Neural progenitor cell (in vitro differentiated cells): ENCODE measurements at regions not wholly inside any gene's neighbourhood (a gene's known extent, or its start where the extent isn't known, plus 50 kb on each side); places are given as distances from the start of the nearest gene placed in this dataset.
A peak's percentile ranks its signal among the peaks of the same experiment; 100 is the strongest.

ENCODE experiments used
- DNase-seq: peaks from one replicate; pipeline ENCODE4 v3.0.0-alpha.2; 2016; ENCODE audit warnings: low spot score
- H2AFZ ChIP-seq: fragments of 200-600 bp; sonication (generic); replicated peaks from 2 replicates; pipeline ENCODE4 v1.6.1; 2016; ENCODE audit warnings: antibody characterized with exemption
- H3F3A ChIP-seq: fragments of 200-600 bp; sonication (generic); 2 replicates; pipeline ENCODE4 v1.6.1; 2016; ENCODE audit warnings: antibody characterized with exemption, low read depth
- H3K27ac ChIP-seq: fragments of 200-600 bp; sonication (generic); 2 replicates; pipeline ENCODE4 v1.5.1; 2016; ENCODE audit warnings: mild to moderate bottlenecking
- H3K27me3 ChIP-seq: fragments of 200-600 bp; sonication (generic); 2 replicates; pipeline ENCODE4 v1.6.1; 2016; ENCODE audit warnings: mild to moderate bottlenecking, moderate library complexity
- H3K36me3 ChIP-seq: fragments of 200-600 bp; sonication (generic); 2 replicates; pipeline ENCODE4 v1.5.1; 2016
- H3K4me1 ChIP-seq: fragments of 200-600 bp; sonication (generic); 2 replicates; pipeline ENCODE4 v1.6.1; 2016; ENCODE audit warnings: mixed run types
- H3K4me2 ChIP-seq: fragments of 200-600 bp; sonication (generic); 2 replicates; pipeline ENCODE4 v1.6.1; 2016
- H3K4me3 ChIP-seq: fragments of 200-600 bp; sonication (generic); 2 replicates; pipeline ENCODE4 v1.5.1; 2016
- H3K79me2 ChIP-seq: fragments of 200-600 bp; sonication (generic); 2 replicates; pipeline ENCODE4 v1.6.1; 2016; ENCODE audit warnings: low read depth
- H3K9ac ChIP-seq: fragments of 200-600 bp; sonication (generic); 2 replicates; pipeline ENCODE4 v1.6.1; 2016
- H3K9me3 ChIP-seq: fragments of 200-600 bp; sonication (generic); 2 replicates; pipeline ENCODE4 v1.5.1; 2016; ENCODE audit warnings: low read depth
- H4K20me1 ChIP-seq: fragments of 200-600 bp; sonication (generic); 2 replicates; pipeline ENCODE4 v1.6.1; 2016; ENCODE audit warnings: low read depth
- H3K27ac Mint-ChIP-seq: 3 replicates; pipeline ENCODE4 v1.8.0; 2021; ENCODE audit warnings: mixed read lengths
- H3K27me3 Mint-ChIP-seq: 2 replicates; pipeline ENCODE4 v1.8.0; 2022; ENCODE audit warnings: low read depth, mild to moderate bottlenecking, inconsistent platforms, moderate library complexity, mixed read lengths; ENCODE audit not compliant: insufficient read depth
- H3K36me3 Mint-ChIP-seq: 3 replicates; pipeline ENCODE4 v1.8.0; 2021; ENCODE audit warnings: mixed read lengths
- H3K4me1 Mint-ChIP-seq: 3 replicates; pipeline ENCODE4 v1.8.0; 2021; ENCODE audit warnings: mixed read lengths
- H3K4me3 Mint-ChIP-seq: 3 replicates; pipeline ENCODE4 v1.8.0; 2021; ENCODE audit warnings: mild to moderate bottlenecking, moderate library complexity, mixed read lengths
- H3K9me3 Mint-ChIP-seq: 3 replicates; pipeline ENCODE4 v1.8.0; 2020; ENCODE audit warnings: mixed read lengths
- EZH2 ChIP-seq: fragments of 200-600 bp; sonication (generic); IDR thresholded peaks from 2 replicates; pipeline ENCODE4 v1.6.1; 2017; ENCODE audit warnings: antibody characterized with exemption, mild to moderate bottlenecking, moderate library complexity
- EZH2phosphoT487 ChIP-seq: fragments of 200-600 bp; sonication (generic); IDR thresholded peaks from 2 replicates; pipeline ENCODE4 v1.6.1; 2017; ENCODE audit warnings: antibody characterized with exemption
- TF ChIP-seq, protein P1 (sequence below): fragments of 200-600 bp; sonication (generic); IDR thresholded peaks from 2 replicates; pipeline ENCODE4 v1.5.1; 2017; ENCODE audit warnings: antibody characterized with exemption, mild to moderate bottlenecking

DNA sequence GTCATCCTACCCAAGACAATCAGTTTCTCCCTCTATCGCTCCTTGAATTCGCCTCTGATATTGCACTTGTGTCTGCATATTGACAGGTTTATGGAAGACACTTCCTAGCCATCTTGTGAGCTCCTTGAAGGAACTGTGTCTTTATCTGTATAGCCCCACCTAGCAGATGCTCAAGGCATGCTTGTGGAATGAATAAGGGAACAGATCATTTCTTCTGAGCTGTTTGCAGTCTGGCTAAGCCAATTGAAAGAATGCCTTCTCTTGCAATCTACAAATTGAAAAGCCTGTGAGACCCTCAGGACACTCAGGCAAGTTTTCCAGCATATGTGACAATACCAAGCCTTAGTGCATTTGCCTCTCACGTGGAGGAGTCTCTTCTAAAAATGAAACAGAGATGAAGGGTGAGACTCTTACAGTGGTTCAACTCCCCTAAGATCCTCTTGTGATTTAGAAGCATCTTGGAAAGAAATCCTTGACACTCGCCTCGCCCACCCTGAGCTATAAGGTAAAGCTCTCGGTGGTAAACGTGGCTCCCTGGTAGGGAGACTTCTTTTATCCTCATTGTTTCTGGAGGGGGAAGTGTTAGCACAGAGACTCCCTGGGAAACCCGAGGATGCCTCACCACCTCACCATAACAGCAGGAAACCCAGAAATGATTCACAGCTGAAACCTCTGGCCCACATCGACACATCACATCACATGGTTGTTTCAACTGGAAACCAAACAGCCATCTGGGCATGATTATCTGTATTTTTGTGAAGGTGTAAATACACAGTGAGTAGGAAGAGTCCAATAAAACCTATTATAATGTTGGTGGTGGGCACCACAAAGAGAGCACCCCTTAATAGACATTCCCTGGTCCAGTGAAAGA lies 112.3 kb upstream of the BCL2L14 start:
- no peaks in the 10 kb centered on the region for H3K9me3 ChIP-seq
- H3F3A ChIP-seq: no peaks in the 10 kb centered on the region
- no peak overlapping the region for H3K9ac ChIP-seq
- Mint-ChIP-seq H3K4me3 (no peak overlapping the region), H3K27ac (no peak overlapping the region), H3K27me3 (peaks cover 3% of the 10 kb centered on the region), H3K4me1 (peaks cover 19% of the 10 kb centered on the region), H3K9me3 (peaks cover 2% of the 10 kb centered on the region), H3K36me3 (no peaks in the 10 kb centered on the region)
- no peak overlapping the region for H3K4me2 ChIP-seq
- H3K36me3 ChIP-seq: no peaks in the 10 kb centered on the region
- H3K79me2 ChIP-seq: no peaks in the 10 kb centered on the region
- H3K4me1 ChIP-seq: peaks cover 6% of the 10 kb centered on the region
- no peak for DNase-seq
- peak overlapping the region; percentile 15 for H2AFZ ChIP-seq
- no peaks in the 10 kb centered on the region for H4K20me1 ChIP-seq
- no peak overlapping the region for H3K27ac ChIP-seq
- TF ChIP-seq, protein P1, sequence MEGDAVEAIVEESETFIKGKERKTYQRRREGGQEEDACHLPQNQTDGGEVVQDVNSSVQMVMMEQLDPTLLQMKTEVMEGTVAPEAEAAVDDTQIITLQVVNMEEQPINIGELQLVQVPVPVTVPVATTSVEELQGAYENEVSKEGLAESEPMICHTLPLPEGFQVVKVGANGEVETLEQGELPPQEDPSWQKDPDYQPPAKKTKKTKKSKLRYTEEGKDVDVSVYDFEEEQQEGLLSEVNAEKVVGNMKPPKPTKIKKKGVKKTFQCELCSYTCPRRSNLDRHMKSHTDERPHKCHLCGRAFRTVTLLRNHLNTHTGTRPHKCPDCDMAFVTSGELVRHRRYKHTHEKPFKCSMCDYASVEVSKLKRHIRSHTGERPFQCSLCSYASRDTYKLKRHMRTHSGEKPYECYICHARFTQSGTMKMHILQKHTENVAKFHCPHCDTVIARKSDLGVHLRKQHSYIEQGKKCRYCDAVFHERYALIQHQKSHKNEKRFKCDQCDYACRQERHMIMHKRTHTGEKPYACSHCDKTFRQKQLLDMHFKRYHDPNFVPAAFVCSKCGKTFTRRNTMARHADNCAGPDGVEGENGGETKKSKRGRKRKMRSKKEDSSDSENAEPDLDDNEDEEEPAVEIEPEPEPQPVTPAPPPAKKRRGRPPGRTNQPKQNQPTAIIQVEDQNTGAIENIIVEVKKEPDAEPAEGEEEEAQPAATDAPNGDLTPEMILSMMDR: no peak
- no peak for TF ChIP-seq EZH2
- TF ChIP-seq EZH2phosphoT487: no peak
- no peak overlapping the region for H3K4me3 ChIP-seq
- H3K27me3 ChIP-seq: no peaks in the 10 kb centered on the region

DNA sequence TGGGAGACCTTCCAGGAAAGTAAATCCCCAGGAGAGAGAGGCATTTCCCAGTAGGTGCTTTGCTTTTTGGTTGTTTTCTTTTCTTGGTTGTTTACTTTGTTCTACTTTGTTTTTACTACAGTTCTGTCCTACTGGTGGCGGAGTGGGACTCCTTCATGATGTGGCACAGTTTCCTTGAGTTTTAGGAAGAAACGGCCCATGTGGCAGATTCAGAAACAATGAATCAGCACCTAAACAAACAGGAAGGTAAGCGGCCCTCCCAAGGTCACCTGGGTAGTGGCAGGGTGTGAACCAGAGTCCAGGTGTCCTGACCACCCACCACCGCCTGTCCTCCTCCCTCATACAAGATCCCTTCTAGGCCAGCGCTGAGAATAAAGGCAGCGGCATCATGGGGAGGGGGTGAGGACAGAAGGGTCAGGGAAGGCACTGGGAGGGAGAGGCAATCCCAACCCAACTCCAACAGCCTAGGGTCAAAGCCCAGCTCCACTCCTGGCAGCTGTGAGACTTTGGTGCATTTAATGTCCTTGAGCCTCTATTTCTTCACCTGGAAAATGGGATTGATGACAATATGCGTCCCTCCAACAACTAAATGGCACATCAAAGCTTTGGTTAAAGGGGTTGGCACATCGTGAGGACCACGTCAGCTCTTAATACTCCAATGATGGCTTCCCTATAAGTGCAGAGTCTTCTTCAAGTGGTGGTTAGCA lies 111.5 kb upstream of the BCL2L14 start:
- no peak for DNase-seq
- no peaks in the 10 kb centered on the region for H3K36me3 Mint-ChIP-seq
- H4K20me1 ChIP-seq: no peaks in the 10 kb centered on the region
- no peaks in the 10 kb centered on the region for H3K9me3 ChIP-seq
- H3K27me3 Mint-ChIP-seq: peaks cover 3% of the 10 kb centered on the region
- H3K9me3 Mint-ChIP-seq: peaks cover 2% of the 10 kb centered on the region
- no peaks in the 10 kb centered on the region for H3F3A ChIP-seq
- no peak overlapping the region for H3K27ac ChIP-seq
- H3K4me1 ChIP-seq: peaks cover 6% of the 10 kb centered on the region
- no peak for TF ChIP-seq EZH2phosphoT487
- TF ChIP-seq, protein P1: no peak
- no peak for TF ChIP-seq EZH2
- H3K4me1 Mint-ChIP-seq: peaks cover 11% of the 10 kb centered on the region
- H3K36me3 ChIP-seq: no peaks in the 10 kb centered on the region
- H3K4me2 ChIP-seq: no peak overlapping the region
- H3K27ac Mint-ChIP-seq: no peak overlapping the region
- no peak overlapping the region for H3K4me3 Mint-ChIP-seq
- H3K79me2 ChIP-seq: no peaks in the 10 kb centered on the region
- H3K4me3 ChIP-seq: no peak overlapping the region
- peak overlapping the region; percentile 15 for H2AFZ ChIP-seq
- no peak overlapping the region for H3K9ac ChIP-seq
- no peaks in the 10 kb centered on the region for H3K27me3 ChIP-seq

DNA sequence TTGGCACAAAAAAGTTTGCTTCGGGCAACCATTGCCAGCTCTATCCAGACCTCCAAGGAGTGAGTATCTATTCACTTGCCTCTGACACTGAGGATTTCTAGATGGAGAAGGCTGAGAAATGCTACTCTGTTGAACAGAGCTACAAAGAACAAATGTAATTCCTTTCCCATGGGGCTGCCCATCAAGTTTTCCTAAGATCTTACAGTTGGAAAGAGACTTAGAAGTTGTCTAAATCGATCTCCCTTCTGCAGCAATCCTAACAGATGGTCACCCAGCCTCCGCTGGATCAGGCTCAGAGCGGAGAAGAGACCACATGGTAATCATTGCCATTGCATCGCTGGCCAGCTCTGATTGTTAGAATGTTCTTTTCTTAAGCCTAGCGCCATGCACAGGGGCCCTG lies 110.1 kb upstream of the BCL2L14 start:
- H3K36me3 ChIP-seq: no peaks in the 10 kb centered on the region
- TF ChIP-seq EZH2 (no peak), EZH2phosphoT487 (no peak)
- TF ChIP-seq, protein P1: no peak
- H3F3A ChIP-seq: no peaks in the 10 kb centered on the region
- peaks cover 6% of the 10 kb centered on the region for H3K4me1 ChIP-seq
- no peaks in the 10 kb centered on the region for H3K27me3 ChIP-seq
- Mint-ChIP-seq H3K4me1 (peaks cover 8% of the 10 kb centered on the region), H3K9me3 (peaks cover 2% of the 10 kb centered on the region), H3K27ac (no peak overlapping the region), H3K27me3 (no peaks in the 10 kb centered on the region), H3K4me3 (no peak overlapping the region), H3K36me3 (no peaks in the 10 kb centered on the region)
- H3K4me2 ChIP-seq: no peak overlapping the region
- H2AFZ ChIP-seq: no peak overlapping the region
- peak; percentile 12 for DNase-seq
- H4K20me1 ChIP-seq: no peaks in the 10 kb centered on the region
- H3K4me3 ChIP-seq: no peak overlapping the region
- no peaks in the 10 kb centered on the region for H3K79me2 ChIP-seq
- no peaks in the 10 kb centered on the region for H3K9me3 ChIP-seq
- no peak overlapping the region for H3K9ac ChIP-seq
- no peak overlapping the region for H3K27ac ChIP-seq
